HCT116 (cell line): ENCODE measurements at regions not wholly inside any gene's neighbourhood (a gene's known extent, or its start where the extent isn't known, plus 50 kb on each side); places are given as distances from the start of the nearest gene placed in this dataset.

Experiments
- ATAC-seq: fragments of 200-7000 bp; cut with Tn5 transposase; 2 replicates; pipeline ENCODE4 v1.9.1; 2020; ENCODE audit warnings: mild to moderate bottlenecking, moderate library complexity
- BruUV-seq: library from RNA; stranded (reverse); fragments of 400-500 nt; replicated peaks from 2 replicates; lab custom pipeline; 2021; lab: Mats Ljungman, UMichigan
- CTCF ChIA-PET: fragments of 300-600 bp; sonication (Branson Sonifier 250); formaldehyde crosslinking; loops from one replicate; lab custom pipeline; 2021; ENCODE audit warnings: antibody characterized with exemption; lab: Charles Lee
- POLR2A ChIA-PET: fragments of 300-600, 350-600 bp; sonication (Branson Sonifier 250); formaldehyde crosslinking; loops from one replicate; lab custom pipeline; 2021; ENCODE audit warnings: antibody characterized with exemption; lab: Charles Lee
- RAD21 ChIA-PET, 2 experiments: fragments of 300-600 bp; sonication (Branson Sonifier 250); formaldehyde crosslinking; loops; one replicate each; lab custom pipeline; 2023; ENCODE audit warnings: low total read pairs in 2 of 2; ENCODE audit not compliant: uncharacterized antibody in 2 of 2, unreplicated experiment in 2 of 2, low non-redundant PET in 1 of 2; lab: Charles Lee
- DNase-seq: peaks from one replicate; pipeline ENCODE4 v3.0.0-alpha.2; 2010; ENCODE audit warnings: low read depth, low spot score
- H2AFZ ChIP-seq: fragments of 200-600 bp; shearing (Covaris generic), sonication (generic); 2 replicates; pipeline ENCODE4 v1.6.1; 2017; ENCODE audit warnings: low read depth, mixed run types, mixed read lengths, antibody characterized with exemption, low read length; ENCODE audit not compliant: poor library complexity, severe bottlenecking
- H3K27ac ChIP-seq: 2 replicates; pipeline ENCODE4 v1.5.1; 2012; ENCODE audit warnings: low read depth, low read length
- H3K27me3 ChIP-seq: fragments of 200-600 bp; sonication (generic); 2 replicates; pipeline ENCODE4 v1.6.1; 2016; ENCODE audit warnings: mixed run types, low read length, mixed read lengths; ENCODE audit not compliant: insufficient read depth
- H3K36me3 ChIP-seq, 2 experiments: fragments of 200-500 bp in 1 of 2; fragments of 200-600 bp in 1 of 2; sonication (Bioruptor generic) in 1 of 2; sonication (generic) in 1 of 2; 2 replicates each; pipeline versions ENCODE4 v1.5.1 to v1.6.1; 2014 to 2016; ENCODE audit warnings: low read length in 2 of 2, inconsistent platforms in 1 of 2, mixed read lengths in 1 of 2, mixed run types in 1 of 2; ENCODE audit not compliant: insufficient read depth in 2 of 2, control insufficient read depth in 1 of 2
- H3K4me1 ChIP-seq, 2 experiments: fragments of 200-600 bp in 1 of 2; sonication (generic) in 1 of 2; 2 replicates each; pipeline versions ENCODE4 v1.5.1 to v1.6.1; 2012 to 2017; ENCODE audit warnings: low read length in 2 of 2, inconsistent platforms in 1 of 2, mild to moderate bottlenecking in 1 of 2, mixed read lengths in 1 of 2, mixed run types in 1 of 2, moderate library complexity in 1 of 2; ENCODE audit not compliant: insufficient read depth in 2 of 2, control insufficient read depth in 1 of 2
- H3K4me2 ChIP-seq: fragments of 200-600 bp; sonication (generic); 2 replicates; pipeline ENCODE4 v1.6.1; 2017; ENCODE audit warnings: mixed run types, low read length, mixed read lengths
- H3K4me3 ChIP-seq, 2 experiments: fragments of 200-600 bp in 1 of 2; sonication (generic) in 1 of 2; replicated peaks in 1 of 2; 2 replicates each; pipeline ENCODE4 v1.5.1; 2011 to 2016; ENCODE audit warnings: low read length in 2 of 2, control low read depth in 1 of 2, low read depth in 1 of 2, mild to moderate bottlenecking in 1 of 2, mixed read lengths in 1 of 2, mixed run types in 1 of 2
- H3K79me2 ChIP-seq: fragments of 200-600 bp; sonication (generic); 2 replicates; pipeline ENCODE4 v1.6.1; 2017; ENCODE audit warnings: mild to moderate bottlenecking, mixed run types, low read length, moderate library complexity, mixed read lengths; ENCODE audit not compliant: insufficient read depth
- H3K9ac ChIP-seq: fragments of 200-600 bp; sonication (generic); 2 replicates; pipeline ENCODE4 v1.6.1; 2016; ENCODE audit warnings: low read length, mixed read lengths
- H3K9me2 ChIP-seq: fragments of 200-600 bp; sonication (generic), shearing (Covaris generic); 2 replicates; pipeline ENCODE4 v1.6.1; 2017; ENCODE audit warnings: mixed run types, mild to moderate bottlenecking, moderate library complexity; ENCODE audit not compliant: insufficient read depth
- H3K9me3 ChIP-seq, 2 experiments: fragments of 200-500 bp in 1 of 2; fragments of 200-600 bp in 1 of 2; sonication (Bioruptor generic) in 1 of 2; sonication (generic) in 1 of 2; 2 replicates each; pipeline ENCODE4 v1.6.1; 2014 to 2017; ENCODE audit warnings: low read length in 2 of 2, mixed read lengths in 2 of 2, inconsistent platforms in 1 of 2, low read depth in 1 of 2, mild to moderate bottlenecking in 1 of 2, mixed run types in 1 of 2, moderate library complexity in 1 of 2; ENCODE audit not compliant: control insufficient read depth in 1 of 2, insufficient read depth in 1 of 2
- H4K20me1 ChIP-seq: fragments of 200-600 bp; sonication (generic), shearing (Covaris generic); 2 replicates; pipeline ENCODE4 v1.6.1; 2017; ENCODE audit warnings: mixed run types, mild to moderate bottlenecking, moderate library complexity; ENCODE audit not compliant: insufficient read depth
- CBX3 ChIP-seq: IDR thresholded peaks from 2 replicates; pipeline ENCODE4 v1.6.1; 2012; ENCODE audit warnings: low read depth
- CTCF ChIP-seq, 3 experiments: fragments of 200-600 bp in 1 of 3; sonication (generic) in 1 of 3; IDR thresholded peaks in 2 of 3; conservative IDR thresholded peaks in 1 of 3; 2 replicates each; pipeline ENCODE4 v1.5.1; 2012 to 2017; ENCODE audit warnings: low read depth in 2 of 3, low read length in 2 of 3, antibody characterized with exemption in 1 of 3, borderline replicate concordance in 1 of 3, control low read depth in 1 of 3, mild to moderate bottlenecking in 1 of 3, mixed read lengths in 1 of 3, mixed run types in 1 of 3, moderate library complexity in 1 of 3; ENCODE audit not compliant: insufficient read depth in 1 of 3
- EGR1 ChIP-seq: IDR thresholded peaks from 2 replicates; pipeline ENCODE4 v1.6.1; 2012; ENCODE audit warnings: low read depth
- ELF1 ChIP-seq: IDR thresholded peaks from 2 replicates; pipeline ENCODE4 v1.6.1; 2012; ENCODE audit warnings: low read depth, borderline replicate concordance
- EZH2 ChIP-seq: fragments of 200-600 bp; sonication (generic); IDR thresholded peaks from 2 replicates; pipeline ENCODE4 v1.6.1; 2017; ENCODE audit warnings: antibody characterized with exemption, mixed run types
- EZH2phosphoT487 ChIP-seq: fragments of 200-600 bp; IDR thresholded peaks from 2 replicates; pipeline ENCODE4 v1.6.1; 2018; ENCODE audit warnings: antibody characterized with exemption, borderline replicate concordance
- FOSL1 ChIP-seq: IDR thresholded peaks from 2 replicates; pipeline ENCODE4 v1.6.1; 2012; ENCODE audit warnings: low read depth
- JUND ChIP-seq: IDR thresholded peaks from 2 replicates; pipeline ENCODE4 v1.6.1; 2012
- MAX ChIP-seq: IDR thresholded peaks from 2 replicates; pipeline ENCODE4 v1.6.1; 2012
- POLR2A ChIP-seq: IDR thresholded peaks from 2 replicates; pipeline ENCODE4 v1.7.0; 2011; ENCODE audit warnings: borderline replicate concordance; ENCODE audit not compliant: insufficient read depth, insufficient read length; ENCODE audit errors: extremely low read depth
- POLR2AphosphoS5 ChIP-seq: IDR thresholded peaks from 2 replicates; pipeline ENCODE4 v1.6.1; 2011; ENCODE audit warnings: mild to moderate bottlenecking, low read depth, low read length, moderate library complexity
- REST ChIP-seq: IDR thresholded peaks from 2 replicates; pipeline ENCODE4 v1.6.1; 2012; ENCODE audit warnings: low read depth
- SIN3A ChIP-seq: IDR thresholded peaks from 2 replicates; pipeline ENCODE4 v1.6.1; 2012; ENCODE audit warnings: low read depth
- SP1 ChIP-seq: IDR thresholded peaks from 2 replicates; pipeline ENCODE4 v1.6.1; 2012; ENCODE audit warnings: low read depth
- SRF ChIP-seq: IDR thresholded peaks from 2 replicates; pipeline ENCODE4 v1.6.1; 2012; ENCODE audit warnings: low read depth
- TCF7L2 ChIP-seq: IDR thresholded peaks from 2 replicates; pipeline ENCODE4 v1.7.0; 2011; ENCODE audit warnings: borderline replicate concordance, inconsistent platforms; ENCODE audit not compliant: insufficient read depth, insufficient read length; ENCODE audit errors: extremely low read depth
- YY1 ChIP-seq: IDR thresholded peaks from 2 replicates; pipeline ENCODE4 v1.6.1; 2011; ENCODE audit warnings: low read length, low read depth, moderate library complexity, mild to moderate bottlenecking; ENCODE audit not compliant: insufficient replicate concordance; ENCODE audit errors: extremely low read depth
- ZBTB33 ChIP-seq: IDR thresholded peaks from 2 replicates; pipeline ENCODE4 v1.6.1; 2011; ENCODE audit warnings: mild to moderate bottlenecking, low read length, moderate library complexity; ENCODE audit not compliant: insufficient replicate concordance; ENCODE audit errors: extremely low read depth
- ZNF274 ChIP-seq: fragments of 200-500 bp; sonication (Bioruptor generic); IDR thresholded peaks from 2 replicates; pipeline ENCODE4 v1.6.1; 2014; ENCODE audit warnings: mild to moderate bottlenecking, low read depth, low read length, inconsistent platforms
- intact Hi-C: fragments of 100-400 bp; cut with micrococcal nuclease; formaldehyde crosslinking; loops from 2 replicates; pipeline ENCODE4 v1.10.0; 2022

GRCh38 chr15:97235611-97235985 is 724.9 kb upstream of the ARRDC4 start:
- Histone ChIP-seq H3K9me2 (no peaks in the 10 kb centered on the region), H2AFZ (no peak overlapping the region), H3K4me3 (no peak overlapping the region), H3K9me3 (0 out of 4 replicates have a peak, but pooled peaks cover 0 to 3% of the 10 kb centered on the region in 2 experiments), H3K27me3 (no peaks in the 10 kb centered on the region), H3K79me2 (no peaks in the 10 kb centered on the region), H4K20me1 (no peaks in the 10 kb centered on the region), H3K27ac (no peak overlapping the region), H3K4me1 (no peaks in the 10 kb centered on the region), H3K36me3 (no peaks in the 10 kb centered on the region), H3K4me2 (no peak overlapping the region), H3K9ac (no peak overlapping the region)
- DNase-seq (no peak), ATAC-seq (no peak)
- ChIA-PET POLR2A (no interaction called here), CTCF (interaction anchor here (0.8 to 0.9 kb wide), 2 partner anchors 907 to 908 kb away, joined by 4 read pairs; no protein-coding TSS in a partner anchor), RAD21 (no interaction called here)
- intact Hi-C loops, result loop anchor here (2.0 to 10.0 kb wide), 4 partner anchors 641 to 1977 kb away; no protein-coding TSS in a partner anchor
- no TSS peak for BruUV-seq
- TF ChIP-seq ZNF274 (no peak), EZH2phosphoT487 (no peak), SRF (no peak), SIN3A (no peak), MAX (no peak), POLR2A (no peak), FOSL1 (no peak), YY1 (no peak), CTCF (IDR thresholded peaks at IDR 0.05 in 2 of 3, conservative IDR thresholded peaks at IDR 0.05 in 1 of 3; ENCODE audit: borderline replicate concordance in 1 of 3, insufficient read depth in 1 of 3, low read depth in 2 of 3, low read length in 2 of 3) (no peak), TCF7L2 (no peak), ELF1 (no peak), JUND (no peak), SP1 (no peak), REST (no peak), CBX3 (no peak), EGR1 (no peak), ZBTB33 (no peak), EZH2 (no peak), POLR2AphosphoS5 (no peak)
